RPMI7951 (cell line): ENCODE measurements at regions not wholly inside any gene's neighbourhood (a gene's known extent, or its start where the extent isn't known, plus 50 kb on each side); places are given as distances from the start of the nearest gene placed in this dataset.

ENCODE experiments used
- DNase-seq: peaks from one replicate; pipeline ENCODE4 v3.0.0-alpha.2; 2012; ENCODE audit warnings: low read depth

- DNase-seq = no peak
These were observed 97.8 kb upstream of the PMEPA1 start for GRCh38 chr20:57807401-57808263.

- no peak for DNase-seq
These were observed 97.2 kb upstream of the PMEPA1 start for GRCh38 chr20:57806975-57807374.

GRCh38 chr20:57806476-57806875 is 96.7 kb upstream of the PMEPA1 start:
- no peak for DNase-seq

- DNase-seq = no peak
These were observed 95.9 kb upstream of the PMEPA1 start for GRCh38 chr20:57805747-57806146.

- DNase-seq = no peak
These were observed 94.8 kb upstream of the PMEPA1 start for GRCh38 chr20:57804470-57805250.

- no peak for DNase-seq
These were observed 93.7 kb upstream of the PMEPA1 start for GRCh38 chr20:57803508-57804005.

GRCh38 chr20:57802765-57803507 is 93.1 kb upstream of the PMEPA1 start:
- DNase-seq = no peak

- no peak for DNase-seq
These were observed 91.8 kb upstream of the PMEPA1 start for GRCh38 chr20:57801581-57801980.

GRCh38 chr20:57800791-57801430 is 91.1 kb upstream of the PMEPA1 start:
- DNase-seq = no peak

GRCh38 chr20:57797401-57797800 is 87.6 kb upstream of the PMEPA1 start:
- no peak for DNase-seq

- no peak for DNase-seq
These were observed 86.3 kb upstream of the PMEPA1 start for GRCh38 chr20:57795977-57796560.

- DNase-seq = peak; percentile 96
These were observed 85.5 kb upstream of the PMEPA1 start for GRCh38 chr20:57795342-57795697.

- DNase-seq = peak; percentile 95
These were observed 85.0 kb upstream of the PMEPA1 start for GRCh38 chr20:57794600-57795341.

GRCh38 chr20:57794036-57794435 is 84.2 kb upstream of the PMEPA1 start:
- no peak for DNase-seq

GRCh38 chr20:57793421-57793820 is 83.6 kb upstream of the PMEPA1 start:
- no peak for DNase-seq

- peak; percentile 86 for DNase-seq
These were observed 82.7 kb upstream of the PMEPA1 start for GRCh38 chr20:57792386-57793080.

- DNase-seq = no peak
These were observed 82.2 kb upstream of the PMEPA1 start for GRCh38 chr20:57791966-57792365.

- no peak for DNase-seq
These were observed 81.6 kb upstream of the PMEPA1 start for GRCh38 chr20:57791178-57791962.

GRCh38 chr20:57790176-57790575 is 80.4 kb upstream of the PMEPA1 start:
- no peak for DNase-seq
